CD14-positive monocyte (primary cell): ENCODE measurements at regions not wholly inside any gene's neighbourhood (a gene's known extent, or its start where the extent isn't known, plus 50 kb on each side); places are given as distances from the start of the nearest gene placed in this dataset.

Source experiments
- DNase-seq, 3 donors: peaks; one replicate each; pipeline ENCODE4 v3.0.0-alpha.2; 2011 to 2022
- H2AFZ ChIP-seq: 2 replicates; pipeline ENCODE4 v1.6.0; 2012; ENCODE audit warnings: mild to moderate bottlenecking, low read depth, low read length, inconsistent platforms; ENCODE audit not compliant: insufficient read depth, poor library complexity, severe bottlenecking
- H3K27ac ChIP-seq, 2 donors: 1 replicate in 1 of 2; 2 replicates in 1 of 2; pipeline ENCODE4 v1.5.1; 2012 to 2013; ENCODE audit warnings: low read length in 2 of 2, control low read depth in 1 of 2, inconsistent platforms in 1 of 2, low read depth in 1 of 2, mild to moderate bottlenecking in 1 of 2
- H3K27me3 ChIP-seq, 2 donors: one replicate each; pipeline versions ENCODE4 v1.6.0 to v1.6.1; 2011 to 2013; ENCODE audit warnings: low read length in 2 of 2; ENCODE audit not compliant: control insufficient read depth in 2 of 2, insufficient read depth in 2 of 2
- H3K36me3 ChIP-seq, 2 donors: replicated peaks in 1 of 2; 1 replicate in 1 of 2; 2 replicates in 1 of 2; pipeline versions ENCODE4 v1.5.1 to v1.6.1; 2012 to 2013; ENCODE audit warnings: low read length in 2 of 2, control low read depth in 1 of 2, inconsistent platforms in 1 of 2, mild to moderate bottlenecking in 1 of 2; ENCODE audit not compliant: insufficient read depth in 2 of 2, control insufficient read depth in 1 of 2
- H3K4me1 ChIP-seq, 2 donors: 1 replicate in 1 of 2; 2 replicates in 1 of 2; pipeline versions ENCODE4 v1.5.1 to v1.6.1; 2012 to 2013; ENCODE audit warnings: low read length in 2 of 2, control low read depth in 1 of 2, inconsistent platforms in 1 of 2, mild to moderate bottlenecking in 1 of 2, moderate library complexity in 1 of 2; ENCODE audit not compliant: insufficient read depth in 2 of 2, control insufficient read depth in 1 of 2
- H3K4me2 ChIP-seq: replicated peaks from 2 replicates; pipeline ENCODE3; 2012; ENCODE audit warnings: low read length, moderate library complexity, mild to moderate bottlenecking; ENCODE audit not compliant: poor library complexity, severe bottlenecking; ENCODE audit errors: extremely low read depth
- H3K4me3 ChIP-seq, 3 experiments: fragments of 200-600 bp in 1 of 3; sonication (generic) in 1 of 3; replicated peaks in 1 of 3; 1 replicate in 2 of 3; 2 replicates in 1 of 3; pipeline ENCODE4 v1.5.1; 2011 to 2013; ENCODE audit warnings: low read length in 3 of 3, mild to moderate bottlenecking in 3 of 3, control low read depth in 2 of 3, low read depth in 2 of 3, inconsistent platforms in 1 of 3, moderate library complexity in 1 of 3
- H3K79me2 ChIP-seq: 2 replicates; pipeline ENCODE4 v1.6.0; 2012; ENCODE audit warnings: mild to moderate bottlenecking, control low read depth, inconsistent platforms, low read length, moderate library complexity; ENCODE audit not compliant: insufficient read depth
- H3K9ac ChIP-seq: 2 replicates; pipeline ENCODE4 v1.6.0; 2017; ENCODE audit warnings: low read length, mild to moderate bottlenecking; ENCODE audit not compliant: insufficient read depth, poor library complexity, severe bottlenecking
- H3K9me3 ChIP-seq, 2 donors: replicated peaks in 1 of 2; 1 replicate in 1 of 2; 2 replicates in 1 of 2; pipeline versions ENCODE4 v1.5.1 to v1.6.1; 2012 to 2013; ENCODE audit warnings: low read length in 2 of 2, control low read depth in 1 of 2; ENCODE audit not compliant: control insufficient read depth in 1 of 2, insufficient read depth in 1 of 2
- H4K20me1 ChIP-seq: 2 replicates; pipeline ENCODE4 v1.6.0; 2012; ENCODE audit warnings: mild to moderate bottlenecking, low read length, control low read depth, moderate library complexity; ENCODE audit not compliant: insufficient read depth
- H3K27ac Mint-ChIP-seq, 7 donors: one replicate each; pipeline ENCODE4 v1.8.0; 2020; ENCODE audit warnings: mild to moderate bottlenecking in 7 of 7, mixed read lengths in 7 of 7, moderate library complexity in 6 of 7, inconsistent platforms in 2 of 7
- H3K27me3 Mint-ChIP-seq, 3 donors: one replicate each; pipeline ENCODE4 v1.8.0; 2021 to 2022; ENCODE audit warnings: low read depth in 3 of 3, mild to moderate bottlenecking in 3 of 3, mixed read lengths in 3 of 3, moderate library complexity in 3 of 3, inconsistent platforms in 1 of 3
- H3K36me3 Mint-ChIP-seq, 2 donors: one replicate each; pipeline ENCODE4 v1.8.0; 2020; ENCODE audit warnings: mixed read lengths in 2 of 2, inconsistent platforms in 1 of 2, mild to moderate bottlenecking in 1 of 2
- H3K4me1 Mint-ChIP-seq: one replicate; pipeline ENCODE4 v1.8.0; 2020; ENCODE audit warnings: mild to moderate bottlenecking, mixed read lengths
- H3K4me3 Mint-ChIP-seq, 2 donors: one replicate each; pipeline ENCODE4 v1.8.0; 2020; ENCODE audit warnings: mild to moderate bottlenecking in 2 of 2, mixed read lengths in 2 of 2, moderate library complexity in 1 of 2
- H3K9me3 Mint-ChIP-seq, 7 donors: one replicate each; pipeline ENCODE4 v1.8.0; 2020 to 2022; ENCODE audit warnings: mixed read lengths in 7 of 7, mild to moderate bottlenecking in 6 of 7, moderate library complexity in 6 of 7, inconsistent platforms in 2 of 7
- WGBS: methylation state at CpG from one replicate; pipeline ENCODE4 v1.1.5; 2013; ENCODE audit warnings: missing lambda C conversion rate; ENCODE audit not compliant: insufficient coverage; 5-methylcytosine and 5-hydroxymethylcytosine counted together
- intact Hi-C, 2 donors: fragments of 100-400 bp; cut with micrococcal nuclease; formaldehyde crosslinking; loops; one replicate each; pipeline versions ENCODE4 v1.15.0 to v1.15.1; 2023
- TF ChIP-seq, protein P1 (sequence below): fragments of 200-600 bp; IDR thresholded peaks from one replicate; pipeline ENCODE4 v1.8.0; 2022; ENCODE audit warnings: antibody characterized with exemption, mild to moderate bottlenecking

GRCh38 chr5:23579566-23579965, 72.2 kb downstream of the PRDM9 start:
- DNase-seq: no peak
- Mint-ChIP-seq H3K4me3 (no peak overlapping the region), H3K27me3 (no peaks in the 10 kb centered on the region), H3K9me3 (peaks cover 0 to under 1% (median 0%) of the 10 kb centered on the region in 7 donors), H3K4me1 (no peaks in the 10 kb centered on the region), H3K36me3 (no peaks in the 10 kb centered on the region), H3K27ac (no peak overlapping the region)
- TF ChIP-seq, protein P1, sequence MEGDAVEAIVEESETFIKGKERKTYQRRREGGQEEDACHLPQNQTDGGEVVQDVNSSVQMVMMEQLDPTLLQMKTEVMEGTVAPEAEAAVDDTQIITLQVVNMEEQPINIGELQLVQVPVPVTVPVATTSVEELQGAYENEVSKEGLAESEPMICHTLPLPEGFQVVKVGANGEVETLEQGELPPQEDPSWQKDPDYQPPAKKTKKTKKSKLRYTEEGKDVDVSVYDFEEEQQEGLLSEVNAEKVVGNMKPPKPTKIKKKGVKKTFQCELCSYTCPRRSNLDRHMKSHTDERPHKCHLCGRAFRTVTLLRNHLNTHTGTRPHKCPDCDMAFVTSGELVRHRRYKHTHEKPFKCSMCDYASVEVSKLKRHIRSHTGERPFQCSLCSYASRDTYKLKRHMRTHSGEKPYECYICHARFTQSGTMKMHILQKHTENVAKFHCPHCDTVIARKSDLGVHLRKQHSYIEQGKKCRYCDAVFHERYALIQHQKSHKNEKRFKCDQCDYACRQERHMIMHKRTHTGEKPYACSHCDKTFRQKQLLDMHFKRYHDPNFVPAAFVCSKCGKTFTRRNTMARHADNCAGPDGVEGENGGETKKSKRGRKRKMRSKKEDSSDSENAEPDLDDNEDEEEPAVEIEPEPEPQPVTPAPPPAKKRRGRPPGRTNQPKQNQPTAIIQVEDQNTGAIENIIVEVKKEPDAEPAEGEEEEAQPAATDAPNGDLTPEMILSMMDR: no peak
- no CpG with 5 or more reads among the region's 3 CpGs for WGBS
- no peak overlapping the region for H3K9ac ChIP-seq
- no peak overlapping the region for H3K4me2 ChIP-seq
- H4K20me1 ChIP-seq: no peaks in the 10 kb centered on the region
- H3K4me1 ChIP-seq: no peaks in the 10 kb centered on the region
- no peaks in the 10 kb centered on the region for H3K27me3 ChIP-seq
- H3K27ac ChIP-seq: no peak overlapping the region
- H3K4me3 ChIP-seq: no peak overlapping the region
- intact Hi-C loops: no loop called here
- H3K36me3 ChIP-seq: no peaks in the 10 kb centered on the region
- no peak overlapping the region for H2AFZ ChIP-seq
- no peaks in the 10 kb centered on the region for H3K79me2 ChIP-seq
- H3K9me3 ChIP-seq: no peaks in the 10 kb centered on the region

DNA sequence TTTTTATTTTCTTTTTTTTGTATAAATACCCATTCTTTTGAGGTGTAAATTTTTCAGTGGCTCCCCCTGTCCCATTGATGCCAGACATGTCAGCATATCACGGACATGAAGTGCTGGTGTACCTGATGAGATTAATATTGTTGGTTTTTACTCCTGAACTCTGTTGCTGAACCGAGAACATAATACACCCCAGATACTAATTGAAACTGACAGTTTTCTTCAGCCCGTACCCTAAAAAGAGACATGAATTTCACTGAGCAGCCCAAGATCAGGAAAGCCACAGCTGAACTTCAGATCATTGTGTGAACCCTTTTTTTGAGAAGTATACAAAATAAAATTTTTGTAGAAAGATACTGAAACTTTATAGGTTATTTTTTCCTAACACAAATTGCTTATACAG, 75.7 kb downstream of the PRDM9 start:
- intact Hi-C loops: no loop called here
- Histone ChIP-seq H3K9me3 (no peaks in the 10 kb centered on the region), H3K27ac (no peak overlapping the region), H3K27me3 (no peaks in the 10 kb centered on the region), H3K79me2 (no peaks in the 10 kb centered on the region), H3K4me2 (no peak overlapping the region), H3K4me1 (no peaks in the 10 kb centered on the region), H3K4me3 (no peak overlapping the region), H2AFZ (no peak overlapping the region), H3K36me3 (no peaks in the 10 kb centered on the region), H3K9ac (no peak overlapping the region), H4K20me1 (no peaks in the 10 kb centered on the region)
- DNase-seq: no peak
- no peaks in the 10 kb centered on the region for H3K36me3 Mint-ChIP-seq
- H3K4me3 Mint-ChIP-seq: no peak overlapping the region
- H3K9me3 Mint-ChIP-seq: no peaks in the 10 kb centered on the region
- no peaks in the 10 kb centered on the region for H3K27me3 Mint-ChIP-seq
- TF ChIP-seq, protein P1: no peak
- no peaks in the 10 kb centered on the region for H3K4me1 Mint-ChIP-seq
- no peak overlapping the region for H3K27ac Mint-ChIP-seq
- whole genome bisulfite sequencing: no CpG with 5 or more reads among the region's 3 CpGs
